ENCODE measurements at regions not wholly inside any gene's neighbourhood (a gene's known extent, or its start where the extent isn't known, plus 50 kb on each side); places are given as distances from the start of the nearest gene placed in this dataset.

GRCh38 chr16:55976815-55977214 lies 101.6 kb upstream of the CES5A start:
- TF ChIP-seq CTCF (IDR thresholded peaks at IDR 0.05; ENCODE audit: low read depth, low read length) = no peak
- TF ChIP-seq EZH2phosphoT487 (IDR thresholded peaks at IDR 0.05; ENCODE audit: low read depth) = no peak
